ENCODE measurements at regions not wholly inside any gene's neighbourhood (a gene's known extent, or its start where the extent isn't known, plus 50 kb on each side); places are given as distances from the start of the nearest gene placed in this dataset.
"Not testable (repeated sequence)": the region's sequence is repeated elsewhere in the genome, so short reads cannot be mapped to it uniquely, and the experiment has no call there.

- DNase-seq = not testable (repeated sequence)
Measured at GRCh38 chrX:115840729-115841409, 279.9 kb downstream of the PLS3 start.

- DNase-seq = not testable (repeated sequence)
Measured at GRCh38 chrX:115850986-115851385, 290.0 kb downstream of the PLS3 start.

DNA sequence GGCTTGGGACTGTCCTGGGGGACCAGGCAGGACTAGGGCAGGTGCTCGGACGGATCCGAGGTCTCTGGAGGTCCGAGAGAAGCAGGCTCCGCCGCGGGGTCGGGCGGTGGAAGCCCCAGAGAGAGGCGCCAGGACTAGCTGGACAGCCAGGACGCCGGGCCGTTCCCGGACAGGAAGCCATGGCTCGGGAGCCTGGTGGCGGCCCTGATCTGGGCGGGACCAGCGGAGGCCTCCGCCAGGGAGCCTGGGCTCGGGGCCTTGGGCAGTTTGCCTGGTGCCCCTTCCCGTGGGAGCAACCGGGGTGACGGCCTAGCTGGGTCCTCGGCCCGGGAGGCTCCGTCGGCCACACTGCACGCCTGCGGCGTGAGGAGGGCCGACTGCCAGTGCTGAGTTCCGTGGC, 292.3 kb downstream of the PLS3 start:
- DNase-seq = not testable (repeated sequence)

DNA sequence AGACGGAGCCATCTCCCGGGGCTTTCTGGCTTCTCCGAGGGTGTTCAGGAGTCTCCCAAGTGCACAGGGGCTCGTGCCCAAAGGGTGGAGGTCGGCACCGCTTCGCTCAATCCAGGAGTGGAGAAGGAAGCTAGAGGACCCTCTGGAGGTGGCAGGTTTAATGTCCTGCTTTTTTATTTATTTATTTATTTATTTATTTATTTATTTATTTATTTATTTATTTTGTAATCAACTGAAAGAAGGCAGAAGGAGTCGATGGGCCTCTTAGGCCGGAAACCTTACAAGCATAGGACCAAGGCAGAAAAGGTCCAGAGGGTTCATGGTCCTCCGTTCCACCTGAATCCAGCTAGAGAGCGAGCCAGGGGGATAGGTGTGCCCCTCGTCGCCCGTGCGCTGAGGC, 289.4 kb upstream of the AGTR2 start:
- not testable (repeated sequence) for DNase-seq

- not testable (repeated sequence) for DNase-seq
Measured at GRCh38 chrX:115884121-115884520, 286.4 kb upstream of the AGTR2 start.

DNA sequence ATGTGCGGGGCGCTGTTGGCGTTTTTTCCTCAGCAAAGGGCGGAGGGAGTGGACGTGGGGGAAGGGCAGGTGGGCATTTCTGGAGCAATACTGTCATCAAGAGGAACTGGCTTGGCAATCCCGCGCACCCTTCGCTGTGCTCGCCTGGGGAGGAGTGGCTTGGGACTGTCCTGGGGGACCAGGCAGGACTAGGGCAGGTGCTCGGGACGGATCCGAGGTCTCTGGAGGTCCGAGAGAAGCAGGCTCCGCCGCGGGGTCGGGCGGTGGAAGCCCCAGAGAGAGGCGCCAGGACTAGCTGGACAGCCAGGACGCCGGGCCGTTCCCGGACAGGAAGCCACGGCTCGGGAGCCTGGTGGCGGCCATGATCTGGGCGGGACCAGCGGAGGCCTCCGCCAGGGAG, 282.5 kb upstream of the AGTR2 start:
- not testable (repeated sequence) for DNase-seq

DNA sequence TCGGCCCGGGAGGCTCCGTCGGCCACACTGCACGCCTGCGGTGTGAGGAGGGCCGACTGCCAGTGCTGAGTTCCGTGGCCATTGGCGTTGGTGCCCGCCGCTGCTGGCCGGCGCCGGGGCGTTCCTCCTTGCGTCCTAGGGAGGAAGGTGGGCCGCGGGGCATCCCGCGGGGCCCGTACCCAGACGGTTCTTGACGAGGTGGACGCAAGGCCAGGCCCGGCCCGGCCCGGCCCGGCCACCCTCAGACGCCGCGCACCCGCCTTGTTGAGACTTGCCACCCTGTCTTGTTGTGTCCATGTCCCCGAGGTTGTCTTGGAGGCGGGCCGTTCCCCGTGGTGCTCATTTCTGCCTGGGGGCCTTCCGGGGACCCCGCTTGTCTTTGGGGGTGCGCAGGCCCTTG, 282.0 kb upstream of the AGTR2 start:
- not testable (repeated sequence) for DNase-seq

- no peak for DNase-seq
Measured at GRCh38 chrX:115889121-115889890, 281.2 kb upstream of the AGTR2 start.

- no peak for DNase-seq
Measured at GRCh38 chrX:115892056-115892708, 278.4 kb upstream of the AGTR2 start.

DNA sequence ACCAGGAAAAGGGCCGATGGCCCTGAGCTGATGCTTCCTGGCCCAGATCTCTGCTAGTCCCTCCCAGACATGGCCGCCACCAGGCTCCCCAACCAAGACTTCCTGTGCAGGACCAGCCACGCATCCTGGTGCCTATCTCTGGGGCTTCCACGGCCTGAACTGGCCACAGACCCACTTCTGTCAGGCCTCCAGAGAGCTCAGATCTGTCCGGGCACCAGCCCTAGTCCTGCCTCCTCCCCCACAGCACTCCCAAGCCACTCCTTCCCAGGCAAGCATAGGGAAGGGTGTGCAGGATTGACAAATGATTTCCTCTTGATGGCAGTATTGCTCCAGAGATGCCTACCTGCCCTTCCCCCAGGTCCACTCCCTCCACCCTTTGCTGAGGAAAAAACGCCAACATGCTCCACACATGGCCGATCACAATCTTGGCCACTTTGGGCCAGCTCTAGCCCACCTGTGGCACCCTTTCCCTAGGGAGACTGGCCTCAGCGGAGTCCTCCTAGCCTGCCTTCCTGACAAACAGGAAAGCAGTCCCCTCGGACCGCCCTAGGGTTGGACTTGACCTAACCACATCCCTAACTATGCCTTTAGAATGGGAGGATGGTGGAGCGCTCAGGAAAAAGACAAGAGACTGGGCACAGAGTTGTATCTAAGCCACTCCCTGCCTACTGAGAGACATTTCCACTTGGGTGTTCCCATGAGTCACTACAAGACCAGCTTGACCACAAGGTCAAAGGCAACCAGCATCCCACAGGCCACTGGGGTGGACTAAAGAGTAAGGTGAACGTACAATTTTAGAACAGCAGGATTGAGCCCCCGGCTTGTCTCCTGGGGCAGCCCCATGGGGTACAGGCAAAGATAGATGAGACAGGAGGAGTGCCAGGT, 277.5 kb upstream of the AGTR2 start:
- DNase-seq = no peak

GRCh38 chrX:115894087-115894486, 276.5 kb upstream of the AGTR2 start:
- no peak for DNase-seq

DNA sequence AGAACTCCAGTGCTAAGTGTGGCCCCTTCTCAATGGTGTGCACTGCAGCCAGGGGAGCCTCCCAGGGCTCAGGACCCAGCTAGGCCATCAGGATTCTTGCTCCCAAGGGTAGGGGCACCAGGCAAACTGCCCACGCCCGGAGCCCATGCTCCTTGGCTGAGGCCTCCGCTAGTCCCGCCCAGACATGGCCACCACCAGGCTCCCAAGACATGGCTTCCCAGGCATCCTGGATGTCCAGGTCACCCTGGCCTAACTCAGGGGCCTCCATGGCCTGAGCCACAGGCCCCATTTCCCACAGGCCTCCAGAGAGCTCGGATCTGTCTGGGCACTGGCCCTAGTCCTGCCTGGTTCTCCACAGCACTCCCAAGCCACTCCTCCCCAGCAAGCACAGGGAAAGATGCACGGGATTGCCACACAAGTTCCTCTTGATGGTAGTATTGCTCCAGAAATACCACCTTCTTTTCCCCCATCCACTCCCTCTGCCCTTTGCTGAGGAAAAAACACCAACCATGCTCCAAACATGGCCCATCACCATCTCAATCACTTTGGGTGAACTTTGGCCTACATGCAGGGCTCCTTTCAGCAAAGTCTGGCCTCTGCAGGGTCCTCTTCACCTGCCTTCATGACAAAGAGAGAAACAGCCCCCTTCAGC, 274.7 kb upstream of the AGTR2 start:
- DNase-seq = no peak

GRCh38 chrX:115896362-115896761, 274.2 kb upstream of the AGTR2 start:
- no peak for DNase-seq

DNA sequence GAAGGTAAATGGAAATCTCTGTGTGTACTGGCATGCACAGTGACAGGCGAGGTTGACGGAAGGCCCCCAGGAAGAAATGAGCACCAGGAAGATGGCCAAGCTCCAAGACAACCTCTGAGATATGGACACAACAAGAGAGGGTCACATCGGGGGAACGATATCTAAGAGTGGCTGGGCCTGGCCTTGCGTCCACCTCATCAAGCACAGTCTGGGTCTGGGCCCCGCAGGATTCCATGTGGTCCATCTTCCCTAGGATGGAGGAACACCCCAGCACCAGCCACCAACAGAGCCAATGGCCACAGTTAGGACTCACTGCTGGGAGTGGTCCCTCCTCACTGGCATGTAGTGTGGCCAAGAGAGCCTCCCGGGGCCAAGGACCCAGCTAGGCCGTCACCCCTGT, 272.6 kb upstream of the AGTR2 start:
- no peak for DNase-seq

DNA sequence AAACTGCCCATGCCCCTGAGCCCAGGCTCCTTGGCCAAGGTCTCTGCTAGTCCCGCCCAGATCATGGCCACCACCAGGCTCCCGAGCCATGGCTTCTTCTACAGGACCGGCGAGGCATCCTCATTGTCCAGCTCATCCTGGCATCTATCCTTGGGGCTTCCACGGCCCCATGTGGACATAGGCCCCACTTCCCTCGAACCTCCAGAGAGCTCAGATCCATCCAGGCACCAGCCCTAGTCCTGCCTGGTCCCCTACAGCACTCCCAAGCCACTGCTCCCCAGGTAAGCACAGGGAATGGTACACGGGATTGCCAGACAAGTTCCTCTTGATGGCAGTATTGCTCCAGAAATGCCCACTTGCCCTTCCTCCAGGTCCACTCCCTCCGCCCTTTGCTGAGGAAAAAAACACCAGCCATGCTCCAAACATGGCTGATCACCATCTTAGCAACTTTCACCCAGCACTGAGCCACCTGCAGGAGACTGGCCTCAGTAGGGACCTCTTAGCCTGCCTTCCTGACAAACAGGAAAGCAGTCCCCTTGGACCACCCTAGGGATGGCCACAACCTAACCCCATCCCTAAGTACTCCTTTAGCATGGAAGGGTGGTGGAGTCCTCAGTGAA, 272.1 kb upstream of the AGTR2 start:
- DNase-seq = peak in 2 of 3 donors; percentile 0 to 10

- no peak for DNase-seq
Measured at GRCh38 chrX:115900425-115900824, 270.1 kb upstream of the AGTR2 start.

GRCh38 chrX:115901241-115901640, 269.3 kb upstream of the AGTR2 start:
- no peak for DNase-seq

GRCh38 chrX:115902995-115903394, 267.5 kb upstream of the AGTR2 start:
- DNase-seq = no peak

GRCh38 chrX:115906276-115906675, 264.3 kb upstream of the AGTR2 start:
- no peak for DNase-seq

GRCh38 chrX:115906881-115907280, 263.7 kb upstream of the AGTR2 start:
- no peak for DNase-seq

GRCh38 chrX:115909017-115909416, 261.5 kb upstream of the AGTR2 start:
- no peak for DNase-seq

GRCh38 chrX:115911967-115912366, 258.6 kb upstream of the AGTR2 start:
- no peak for DNase-seq

All from suppressor macrophage treated with lipopolysaccharide for 1 hour (primary cell).